Head of caudate nucleus (tissue), 42 donors: ENCODE measurements at regions not wholly inside any gene's neighbourhood (a gene's known extent, or its start where the extent isn't known, plus 50 kb on each side); places are given as distances from the start of the nearest gene placed in this dataset.

Experiments
- DNase-seq, 42 donors: peaks; one replicate each; pipeline versions ENCODE4 v3.0.0 to v3.0.0-alpha.2; 2020 to 2021; ENCODE audit warnings: mixed read lengths in 7 of 42
- intact Hi-C: fragments of 100-400 bp; cut with DNase I; formaldehyde crosslinking; loops from one replicate; pipeline ENCODE4 v1.15.0; 2022

DNA sequence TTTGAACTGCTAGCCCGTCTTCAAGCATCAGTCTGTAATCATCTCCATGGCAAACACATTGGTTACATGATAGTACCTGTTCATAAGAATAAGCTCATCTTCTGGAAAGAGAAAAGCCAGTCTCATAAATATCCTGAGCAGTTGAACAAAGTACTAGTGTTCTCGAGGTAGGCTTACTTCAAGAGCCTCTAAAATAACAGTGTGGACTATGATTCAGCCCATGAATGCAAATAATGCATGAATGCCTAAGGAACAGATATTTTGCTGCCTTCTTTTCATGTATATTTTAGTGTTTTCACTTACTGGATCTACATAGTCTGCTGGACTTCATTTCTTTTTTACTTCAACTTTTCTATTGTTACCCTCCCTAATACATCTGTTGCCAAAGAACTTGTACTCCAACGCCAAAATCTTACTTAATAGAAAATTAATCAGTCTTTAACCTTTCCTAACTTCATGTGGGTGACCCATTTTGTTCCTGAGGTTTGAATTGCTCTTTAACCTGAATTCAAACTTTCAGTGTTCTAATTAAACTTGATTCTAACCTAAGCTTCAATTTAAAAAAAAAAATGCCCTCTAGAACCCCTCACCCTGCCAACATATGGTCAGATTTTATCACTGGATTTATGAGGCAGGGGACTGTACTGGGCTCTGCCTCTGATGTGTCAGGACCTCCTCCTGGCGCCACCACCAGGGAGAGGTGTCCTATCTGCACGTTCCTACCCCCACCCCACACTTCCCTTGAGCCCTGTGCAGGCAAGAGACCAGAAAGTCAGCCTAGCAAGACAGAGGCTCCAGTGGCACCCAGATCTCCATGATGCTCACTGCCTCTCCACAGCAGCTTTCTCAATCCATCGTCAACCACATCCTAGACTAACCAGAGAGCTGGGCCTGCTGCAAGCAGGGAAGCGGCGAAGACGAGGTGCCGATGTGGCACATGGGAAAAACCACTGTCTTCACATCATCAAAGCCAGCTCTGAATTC lies 264.7 kb upstream of the ID2 start:
- DNase-seq: peak in 1 of 42 donors; percentile 14
- intact Hi-C loops: no loop called here

- DNase-seq: peak in 1 of 42 donors; percentile 5
- intact Hi-C loops: no loop called here
Observed at GRCh38 chr2:8418721-8419120, 263.1 kb upstream of the ID2 start.

- peak in 2 of 42 donors; percentile 17 to 31 for DNase-seq
- intact Hi-C loops: no loop called here
Observed at GRCh38 chr2:8421658-8422449, 260.0 kb upstream of the ID2 start.

GRCh38 chr2:8422450-8422800 lies 259.4 kb upstream of the ID2 start:
- intact Hi-C loops: no loop called here
- no peak for DNase-seq

DNA sequence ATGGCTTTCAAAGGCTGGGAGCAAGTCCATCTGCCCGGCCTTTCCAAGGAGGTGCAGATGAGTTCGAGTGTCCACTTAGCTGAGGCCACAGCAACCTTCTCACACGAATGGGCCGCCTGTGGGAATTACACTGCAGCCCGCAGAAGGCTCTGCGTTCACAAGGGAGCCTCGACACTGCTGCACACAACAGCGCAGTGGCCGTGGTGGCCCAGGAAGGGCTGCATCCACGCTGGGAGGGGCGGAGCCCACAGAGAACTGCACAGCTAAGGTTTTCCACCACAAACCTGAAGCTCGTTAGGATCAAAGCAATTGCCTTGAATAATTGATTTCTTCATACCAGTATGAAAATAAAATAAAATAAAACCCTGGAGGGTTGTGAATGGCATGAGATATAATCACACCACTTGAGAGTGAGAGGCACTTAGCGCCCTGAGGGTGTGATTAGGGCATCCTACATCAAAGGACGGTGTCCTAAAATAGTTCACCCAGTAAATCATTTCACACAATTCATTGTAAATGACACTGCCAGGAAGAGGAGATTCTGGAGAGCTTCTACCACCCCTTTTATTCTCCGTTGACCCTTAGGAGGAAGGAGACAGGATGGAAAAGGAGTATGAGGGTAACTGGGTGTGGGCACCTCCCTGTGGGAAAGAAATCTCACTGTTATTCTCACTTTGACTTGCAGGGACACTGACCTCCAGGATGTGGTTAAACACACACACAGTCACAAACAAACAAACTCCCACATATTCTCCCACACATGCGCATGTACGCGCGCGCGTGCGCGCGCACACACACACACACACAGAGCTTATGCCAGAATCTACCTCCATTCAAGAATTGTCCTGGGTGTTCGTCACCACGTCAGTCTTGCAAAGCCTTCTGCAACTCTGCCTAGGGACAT lies 256.6 kb upstream of the ID2 start:
- intact Hi-C loops: no loop called here

GRCh38 chr2:8426550-8426949 lies 255.3 kb upstream of the ID2 start:
- peak in 1 of 42 donors; percentile 16 for DNase-seq
- intact Hi-C loops: no loop called here

More for the DNA sequence above, 256.6 kb upstream of the ID2 start:
- peak in 3 of 42 donors; percentile 10 to 14 (median 12) for DNase-seq

DNA sequence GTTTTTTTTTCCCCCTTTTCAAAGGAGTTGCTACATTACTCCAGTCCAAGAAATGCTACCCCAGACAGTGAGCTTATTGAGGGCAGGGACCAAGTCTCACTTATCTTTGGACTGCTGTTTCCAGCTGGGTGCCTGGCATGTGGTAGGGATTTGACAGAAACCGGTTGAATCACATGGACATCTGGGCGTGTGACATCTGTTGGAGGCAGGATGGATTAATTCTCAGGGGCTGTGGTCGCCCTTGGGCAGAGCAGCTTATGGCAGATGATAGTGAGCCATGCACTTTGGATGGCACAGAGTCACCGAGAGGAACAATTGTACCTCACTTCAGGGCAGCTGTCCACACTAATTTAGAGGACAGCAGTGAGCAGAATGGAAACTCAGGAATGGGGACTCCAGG lies 254.6 kb upstream of the ID2 start:
- intact Hi-C loops: no loop called here
- DNase-seq: peak in 2 of 42 donors; percentile 21 to 37

GRCh38 chr2:8430628-8431027 lies 251.2 kb upstream of the ID2 start:
- peak in 3 of 42 donors; percentile 7 to 37 (median 10) for DNase-seq
- intact Hi-C loops: no loop called here

DNA sequence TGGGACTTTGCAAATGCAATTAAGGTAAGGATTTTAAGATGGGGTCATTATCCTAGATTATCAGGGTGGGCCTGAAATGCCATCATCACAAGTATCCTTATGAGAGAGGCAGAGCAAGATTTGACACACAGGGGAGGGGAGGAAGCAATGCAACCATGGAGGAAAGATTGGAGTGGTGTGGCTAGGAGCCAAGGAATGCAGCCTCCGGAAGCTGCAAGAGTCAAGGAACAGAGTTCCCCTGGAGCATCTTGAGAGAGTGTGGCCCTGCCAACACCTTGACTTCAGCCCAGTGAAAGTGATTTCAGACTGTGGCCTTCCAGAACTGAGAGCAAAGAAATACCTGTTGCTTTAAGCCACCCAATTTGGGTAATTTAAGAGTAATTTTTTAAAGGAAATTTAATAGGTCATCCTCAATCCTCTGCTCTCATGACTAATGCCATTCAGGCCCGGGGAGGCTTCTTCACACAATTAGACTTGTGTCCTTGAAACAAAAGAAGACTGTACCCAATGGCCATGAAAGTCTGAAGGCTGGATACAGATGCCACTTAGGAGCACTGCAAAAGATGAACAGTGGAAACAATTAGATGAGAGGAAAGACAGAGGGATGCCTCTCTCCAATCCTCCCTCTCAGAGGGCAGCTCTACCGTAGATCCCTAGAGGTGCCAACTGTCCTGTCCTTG lies 250.3 kb upstream of the ID2 start:
- DNase-seq: peak in 3 of 42 donors; percentile 7 to 39 (median 15)
- intact Hi-C loops: no loop called here

GRCh38 chr2:8432706-8433336 lies 249.0 kb upstream of the ID2 start:
- DNase-seq: peak in 4 of 42 donors; percentile 11 to 21 (median 18)
- intact Hi-C loops: no loop called here

DNA sequence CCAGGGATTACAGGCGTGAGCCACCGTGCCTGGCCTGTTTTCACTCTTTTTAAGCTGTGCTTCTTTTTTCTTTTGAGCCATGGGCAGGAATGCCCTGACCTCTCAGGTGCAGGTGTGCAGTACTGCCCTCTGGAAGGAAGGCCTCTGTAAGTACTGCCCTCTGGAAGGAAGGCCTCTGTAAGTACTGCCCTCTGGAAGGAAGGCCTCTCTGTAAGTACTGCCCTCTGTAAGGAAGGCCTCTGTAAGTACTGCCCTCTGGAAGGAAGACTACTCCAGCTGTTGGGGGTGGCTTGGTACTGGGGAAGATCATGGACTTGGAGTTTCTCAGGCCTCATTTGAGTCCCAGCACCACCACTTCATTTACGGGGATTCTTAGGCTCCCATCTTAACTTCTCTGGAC lies 248.5 kb upstream of the ID2 start:
- peak in 3 of 42 donors; percentile 1 to 27 (median 3) for DNase-seq

GRCh38 chr2:8435608-8436007 lies 246.2 kb upstream of the ID2 start:
- DNase-seq: peak in 1 of 42 donors; percentile 3
- intact Hi-C loops: no loop called here

More for the DNA sequence above, 248.5 kb upstream of the ID2 start:
- intact Hi-C loops: no loop called here

DNA sequence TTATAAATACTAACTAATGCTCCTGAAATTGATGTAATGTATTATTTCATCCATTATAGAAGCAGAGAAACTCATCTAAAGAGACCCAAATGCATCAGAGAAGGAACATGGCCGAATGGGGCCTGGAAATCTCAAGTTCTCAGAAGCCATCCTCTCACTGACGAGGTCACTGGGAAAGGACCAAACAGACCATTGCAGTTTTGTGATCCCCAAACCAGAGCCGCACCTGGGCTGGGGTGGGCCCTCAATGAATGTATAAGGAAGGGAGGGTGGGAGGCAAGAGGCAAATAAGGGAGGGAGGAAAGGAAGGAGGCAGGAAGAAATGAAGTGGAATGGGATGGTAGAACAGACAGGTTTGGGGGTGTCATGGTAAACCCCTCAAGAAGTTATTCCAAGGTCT lies 245.3 kb upstream of the ID2 start:
- peak in 3 of 42 donors; percentile 3 to 29 (median 11) for DNase-seq
- intact Hi-C loops: no loop called here

DNA sequence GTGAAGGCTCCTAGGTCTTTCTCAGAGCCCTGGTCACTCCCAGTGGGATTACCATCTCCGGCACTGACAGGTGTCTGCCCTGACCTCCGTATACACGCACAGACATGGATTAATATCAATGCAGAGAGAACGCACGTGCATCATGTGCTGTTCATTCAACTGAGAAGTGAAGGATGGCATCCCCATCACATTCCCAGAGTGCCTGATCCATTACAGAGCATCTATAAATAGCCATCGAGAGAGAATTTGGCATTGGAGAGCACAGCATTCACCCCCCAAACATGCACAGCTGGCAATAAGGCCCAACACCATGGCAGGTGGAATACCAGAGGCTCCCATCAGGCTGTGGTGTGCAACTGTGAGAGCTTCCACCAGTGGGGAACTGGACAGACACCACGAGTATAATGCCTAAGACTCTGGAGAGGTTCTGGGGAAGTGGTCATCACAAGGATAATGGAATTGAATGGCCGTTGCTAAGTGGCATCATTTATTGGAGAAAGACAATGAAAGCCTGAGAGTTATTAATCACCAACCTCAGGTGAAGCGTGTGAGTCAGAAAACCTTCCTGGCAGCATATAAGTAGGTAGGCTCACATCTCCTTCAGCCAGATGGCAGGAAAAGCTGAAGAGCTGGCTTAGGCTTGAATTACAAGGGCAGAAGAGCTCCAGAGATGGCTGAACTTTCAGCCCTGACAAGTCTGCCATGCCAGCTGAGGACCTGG lies 244.5 kb upstream of the ID2 start:
- DNase-seq: peak in 2 of 42 donors; percentile 10 to 22
- intact Hi-C loops: no loop called here

DNA sequence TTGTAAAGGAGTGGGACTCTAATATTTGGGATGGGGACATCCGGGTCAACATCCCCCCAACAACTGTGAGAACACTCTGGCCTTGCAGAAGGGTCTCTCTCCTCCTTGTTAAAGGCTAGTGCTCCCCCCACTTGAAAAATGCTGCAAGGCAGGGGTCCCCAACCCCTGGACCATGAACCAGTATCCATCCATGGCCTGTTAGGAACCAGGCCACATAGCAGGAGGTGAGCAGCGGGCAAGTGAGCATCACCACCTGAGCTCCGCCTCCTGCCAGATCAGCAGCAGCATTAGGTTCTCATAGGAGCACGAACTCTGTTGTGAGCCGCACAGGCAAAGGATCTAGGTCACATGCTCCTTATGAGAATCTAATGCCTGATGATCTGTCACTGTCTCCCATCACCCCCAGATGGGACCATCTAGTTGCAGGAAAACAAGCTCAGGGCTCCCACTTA lies 243.9 kb upstream of the ID2 start:
- DNase-seq: peak in 2 of 42 donors; percentile 1 to 8
- intact Hi-C loops: no loop called here

GRCh38 chr2:8438476-8438875 lies 243.4 kb upstream of the ID2 start:
- peak in 26 of 42 donors; percentile 14 to 60 (median 37) for DNase-seq
- intact Hi-C loops: no loop called here

GRCh38 chr2:8438996-8439395 lies 242.9 kb upstream of the ID2 start:
- intact Hi-C loops: no loop called here
- DNase-seq: peak in 3 of 42 donors; percentile 15 to 36 (median 21)
